HG02610 (cell line): ENCODE measurements at regions not wholly inside any gene's neighbourhood (a gene's known extent, or its start where the extent isn't known, plus 50 kb on each side); places are given as distances from the start of the nearest gene placed in this dataset.

Experiments used
- ATAC-seq: cut with Tn5 transposase; IDR thresholded peaks from one replicate; pipeline ENCODE4 v1.9.1; 2021; ENCODE audit warnings: mild to moderate bottlenecking, moderate library complexity; ENCODE audit not compliant: unreplicated experiment

DNA sequence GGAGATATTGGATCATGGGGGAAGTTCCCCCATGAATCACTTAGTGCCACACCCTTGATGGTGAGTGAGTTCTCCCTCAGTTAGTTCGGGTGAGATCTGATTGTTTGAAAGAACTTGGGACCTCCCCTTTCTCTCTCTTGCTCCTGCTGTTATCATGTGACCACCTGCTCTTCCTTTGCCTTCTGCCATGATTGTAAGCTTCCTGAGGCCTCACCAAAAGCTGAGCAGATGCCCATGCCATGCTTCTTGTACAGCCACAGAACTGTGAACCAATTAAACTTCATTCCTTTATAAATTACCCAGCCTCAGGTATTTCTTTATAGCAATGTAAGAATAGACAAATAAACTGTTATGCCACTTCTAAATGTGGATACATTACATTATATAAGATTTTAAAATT lies 686.7 kb upstream of the MARCKS start:
- ATAC-seq, result no peak

DNA sequence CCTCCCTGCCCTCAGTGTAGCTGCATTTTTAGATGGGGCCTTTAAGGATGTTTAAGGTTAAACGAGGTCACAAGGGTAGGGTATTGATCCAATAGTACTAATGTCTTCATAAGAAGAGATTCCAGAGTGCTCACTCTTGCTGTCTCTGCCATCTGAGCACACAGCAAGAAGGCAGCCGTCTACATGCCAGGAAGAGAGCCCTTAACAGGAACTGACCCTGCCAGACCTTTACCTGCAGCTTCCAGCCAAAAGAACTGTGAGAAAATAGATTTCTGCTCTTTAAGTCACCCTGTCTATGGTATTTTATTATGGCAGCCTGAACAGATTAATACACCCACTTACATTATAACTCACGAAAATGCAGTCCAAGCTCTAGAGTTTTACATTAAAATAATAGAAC lies 685.3 kb upstream of the MARCKS start:
- no peak for ATAC-seq

DNA sequence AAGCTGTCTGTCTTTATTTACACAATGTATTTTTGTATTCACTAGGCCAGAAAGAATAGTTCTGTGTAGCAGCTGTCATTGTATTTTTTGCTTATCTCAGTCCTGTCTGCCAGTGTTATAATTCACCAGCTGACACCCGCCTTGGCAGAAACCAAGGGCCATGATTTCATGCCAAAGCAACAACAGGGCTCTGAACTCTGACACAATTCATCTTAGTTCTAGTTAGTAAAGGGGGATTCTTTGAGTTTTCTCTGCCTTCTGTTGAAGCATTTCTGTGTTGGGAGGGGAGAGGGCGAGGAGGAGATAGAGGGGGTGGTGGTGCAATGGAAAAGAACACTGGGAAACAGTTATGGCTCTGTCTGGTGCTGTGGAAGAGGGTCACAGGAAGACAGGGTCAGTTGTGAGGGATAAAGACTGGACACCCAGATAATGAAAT lies 684.6 kb upstream of the MARCKS start:
- no peak for ATAC-seq

DNA sequence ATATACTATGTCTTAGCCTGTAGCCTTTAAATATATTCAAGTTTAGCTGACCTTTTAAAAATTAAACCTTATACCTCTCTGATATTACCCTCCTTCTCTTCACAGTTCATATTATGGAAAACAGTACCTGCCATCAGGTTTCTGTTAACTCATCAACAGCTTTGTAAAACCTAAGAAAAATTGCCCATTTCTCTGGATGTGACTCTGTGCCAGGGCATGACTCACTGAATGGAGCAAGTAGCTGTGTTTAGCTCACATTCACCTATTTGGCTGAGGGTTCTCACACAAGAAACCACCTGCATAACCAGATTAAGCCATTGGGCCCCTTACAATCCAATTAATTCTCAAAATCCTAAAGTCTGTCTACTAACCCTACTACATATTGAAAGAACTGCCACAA lies 678.8 kb upstream of the MARCKS start:
- no peak for ATAC-seq

DNA sequence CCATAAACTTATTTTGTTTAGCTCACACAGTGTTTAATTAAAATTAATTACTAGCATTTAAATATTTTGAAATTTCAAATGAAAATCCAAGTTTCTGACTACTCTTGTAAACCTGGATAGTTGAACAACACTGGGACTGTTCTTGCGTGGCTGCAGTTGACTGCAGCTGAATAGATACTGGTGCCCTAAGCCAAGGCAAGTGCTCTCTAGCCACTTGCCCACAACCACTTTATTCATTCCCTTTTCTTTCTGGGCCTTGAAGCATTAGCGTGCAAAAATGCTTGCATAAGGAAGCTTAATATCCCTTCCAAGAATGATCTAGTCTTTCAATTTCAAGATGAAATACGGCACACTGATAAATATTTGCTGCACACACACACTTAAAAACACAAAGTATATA lies 676.0 kb upstream of the MARCKS start:
- no peak for ATAC-seq

DNA sequence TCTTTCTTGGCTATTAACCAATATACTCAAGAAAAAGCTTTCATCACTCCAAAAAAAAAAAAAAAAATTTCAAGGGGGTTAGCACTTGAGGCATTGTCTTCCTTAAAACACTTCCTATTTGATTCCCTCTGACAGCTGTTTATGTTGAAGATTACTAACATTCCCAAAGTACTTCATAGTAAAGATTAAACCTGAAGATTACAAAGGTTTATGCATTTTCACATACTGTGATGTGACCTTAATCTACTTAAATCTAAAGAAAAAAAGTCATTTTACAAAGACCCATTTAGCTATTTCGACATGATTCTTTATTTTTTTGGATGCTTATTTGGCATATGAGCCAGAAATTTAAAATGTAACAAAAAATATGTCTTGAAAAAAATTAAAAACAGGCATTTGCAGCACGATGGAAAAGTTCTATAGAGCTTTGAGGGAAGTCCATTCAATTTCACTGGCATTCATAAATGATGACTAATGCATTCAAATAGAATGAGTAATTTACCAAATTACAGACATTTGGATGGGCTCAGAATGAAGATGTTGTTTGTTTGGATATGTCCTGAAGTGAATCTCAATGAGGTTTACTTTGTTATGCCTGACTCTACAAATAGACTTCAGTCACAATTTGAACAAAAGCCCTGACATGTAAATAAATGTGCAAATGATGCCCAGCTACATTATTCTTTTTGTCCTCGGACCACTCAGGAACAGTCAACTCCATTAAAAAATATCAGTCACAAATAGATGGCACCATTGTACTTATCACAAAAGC lies 674.6 kb upstream of the MARCKS start:
- no peak for ATAC-seq

DNA sequence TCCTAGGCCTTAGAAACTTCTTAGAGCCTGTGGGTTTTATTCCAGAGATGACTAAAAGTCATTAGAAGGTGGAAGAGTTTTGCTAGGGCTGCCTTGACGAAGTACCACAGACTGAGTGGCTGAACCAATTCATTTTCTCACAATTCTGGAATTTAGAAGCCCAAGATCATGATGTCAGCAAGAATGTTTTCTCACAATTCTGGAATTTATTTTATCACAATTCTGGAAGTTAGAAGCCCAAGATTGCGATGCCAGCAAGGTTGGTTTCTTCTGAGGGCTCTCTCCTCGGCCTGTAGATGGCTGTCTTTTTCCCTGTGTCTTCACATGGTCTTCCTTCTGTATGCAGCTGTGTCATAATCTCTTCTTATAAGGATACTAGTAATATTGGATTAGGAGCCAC lies 672.9 kb upstream of the MARCKS start:
- ATAC-seq, result no peak

DNA sequence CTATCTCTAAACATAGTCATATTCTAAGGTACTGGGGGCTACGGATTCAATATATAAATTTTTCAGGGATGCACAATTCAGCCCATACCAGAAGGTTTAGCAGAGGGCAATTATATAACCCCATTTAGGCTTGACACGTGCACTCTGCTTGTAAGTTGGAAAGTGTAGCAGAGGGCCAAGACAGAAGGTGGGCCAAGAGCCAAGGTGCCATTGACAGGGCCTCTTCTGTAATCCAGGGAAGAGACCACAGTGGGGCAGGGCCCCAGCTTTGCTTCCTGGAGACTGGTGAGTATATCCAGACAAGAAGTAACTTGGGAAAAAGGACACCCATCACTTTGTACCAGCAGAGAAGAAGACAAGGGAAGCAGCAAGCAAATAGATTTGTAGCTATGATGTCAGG lies 672.4 kb upstream of the MARCKS start:
- no peak for ATAC-seq

DNA sequence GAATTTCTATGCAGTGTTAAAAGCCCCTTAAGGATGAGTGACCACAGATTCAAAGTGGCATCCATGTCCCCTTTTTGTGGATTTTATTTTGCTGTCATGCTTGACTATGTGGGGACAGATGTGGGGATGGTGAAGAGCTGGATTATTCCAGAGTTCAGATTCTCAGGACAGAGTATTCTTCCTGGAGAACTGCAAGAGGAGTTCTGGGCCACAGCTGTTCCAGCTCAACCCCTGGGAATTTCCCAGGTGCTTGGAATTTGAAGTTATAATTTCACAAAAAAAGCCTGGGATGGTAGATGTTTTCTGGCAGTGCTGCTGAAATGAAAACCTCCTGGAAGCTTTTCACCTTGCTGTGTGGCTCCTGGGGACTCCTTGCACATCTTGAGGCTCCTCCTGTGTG lies 671.8 kb upstream of the MARCKS start:
- ATAC-seq, result no peak

DNA sequence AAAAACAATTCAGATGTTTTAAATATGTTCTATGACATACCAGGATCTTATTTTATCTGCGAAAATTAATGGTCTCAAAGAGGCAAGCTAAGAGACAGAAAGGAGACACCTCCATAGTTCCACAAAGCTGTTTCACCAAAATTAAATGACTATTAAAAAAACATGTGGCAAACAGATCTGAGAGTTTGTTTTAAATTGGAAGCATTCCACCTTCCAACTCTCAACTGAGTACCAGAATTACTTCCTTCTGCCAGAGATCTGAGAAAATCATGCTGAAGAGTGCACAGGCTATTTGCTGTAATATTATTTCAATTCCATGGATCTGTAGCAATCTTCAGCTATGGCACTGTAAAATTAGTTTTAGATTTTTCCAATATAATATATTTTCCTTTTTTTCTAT lies 669.5 kb upstream of the MARCKS start:
- ATAC-seq, result no peak

DNA sequence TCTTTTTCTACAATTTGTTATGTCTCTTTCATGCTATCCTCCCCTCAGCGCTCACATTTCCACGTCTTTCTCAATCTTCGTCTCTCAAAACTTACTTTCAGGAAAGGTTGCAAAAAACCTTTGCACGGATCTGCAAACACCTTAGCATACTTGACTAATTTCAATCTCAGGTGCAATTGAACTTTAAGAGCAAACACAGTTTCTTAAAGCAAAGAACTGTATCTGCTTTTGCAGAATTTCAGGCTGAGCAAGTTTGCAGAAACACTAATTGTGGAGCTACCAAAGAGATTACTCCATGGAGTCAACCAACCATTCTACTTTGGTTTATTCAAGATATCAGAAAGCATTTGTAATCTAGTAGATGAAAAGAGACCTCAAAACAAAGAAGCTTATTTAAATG lies 668.2 kb upstream of the MARCKS start:
- no peak for ATAC-seq

DNA sequence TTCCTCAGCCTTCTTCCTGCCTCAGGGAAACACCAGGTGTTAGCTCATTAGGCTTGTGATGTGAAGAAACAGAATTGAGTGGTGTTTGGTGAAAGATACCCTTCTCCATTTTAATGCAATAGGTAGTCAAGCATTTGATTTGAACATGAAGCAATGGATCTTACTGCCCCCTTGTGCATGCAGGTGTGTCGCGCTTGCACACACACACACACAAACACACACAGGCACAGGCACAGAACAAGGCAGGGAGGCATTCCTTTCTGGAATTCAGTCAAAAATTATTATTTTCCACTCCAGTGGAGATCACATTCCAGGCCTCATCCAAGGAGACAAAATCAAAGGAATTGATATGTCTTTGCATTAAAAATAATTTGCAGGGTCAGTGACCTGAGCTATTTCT lies 667.0 kb upstream of the MARCKS start:
- ATAC-seq, result no peak

DNA sequence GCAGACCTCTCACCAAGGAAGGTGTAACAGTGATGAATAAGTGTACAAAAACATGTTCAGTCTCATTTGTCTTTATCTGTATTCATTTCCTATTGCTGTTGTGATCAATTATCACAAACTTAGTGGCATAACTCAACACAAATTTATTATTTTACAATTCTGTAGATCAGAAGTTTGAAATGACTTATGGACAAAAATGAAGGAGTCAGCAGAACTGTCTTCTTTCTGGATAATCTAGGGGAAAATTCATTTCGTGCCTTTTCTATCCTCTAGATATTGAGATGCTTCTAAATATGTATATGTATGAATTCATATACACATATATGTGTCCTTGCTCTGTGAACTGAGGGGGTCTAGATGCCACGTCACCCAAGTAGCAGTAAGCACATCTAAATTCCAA lies 663.1 kb upstream of the MARCKS start:
- ATAC-seq, result no peak

DNA sequence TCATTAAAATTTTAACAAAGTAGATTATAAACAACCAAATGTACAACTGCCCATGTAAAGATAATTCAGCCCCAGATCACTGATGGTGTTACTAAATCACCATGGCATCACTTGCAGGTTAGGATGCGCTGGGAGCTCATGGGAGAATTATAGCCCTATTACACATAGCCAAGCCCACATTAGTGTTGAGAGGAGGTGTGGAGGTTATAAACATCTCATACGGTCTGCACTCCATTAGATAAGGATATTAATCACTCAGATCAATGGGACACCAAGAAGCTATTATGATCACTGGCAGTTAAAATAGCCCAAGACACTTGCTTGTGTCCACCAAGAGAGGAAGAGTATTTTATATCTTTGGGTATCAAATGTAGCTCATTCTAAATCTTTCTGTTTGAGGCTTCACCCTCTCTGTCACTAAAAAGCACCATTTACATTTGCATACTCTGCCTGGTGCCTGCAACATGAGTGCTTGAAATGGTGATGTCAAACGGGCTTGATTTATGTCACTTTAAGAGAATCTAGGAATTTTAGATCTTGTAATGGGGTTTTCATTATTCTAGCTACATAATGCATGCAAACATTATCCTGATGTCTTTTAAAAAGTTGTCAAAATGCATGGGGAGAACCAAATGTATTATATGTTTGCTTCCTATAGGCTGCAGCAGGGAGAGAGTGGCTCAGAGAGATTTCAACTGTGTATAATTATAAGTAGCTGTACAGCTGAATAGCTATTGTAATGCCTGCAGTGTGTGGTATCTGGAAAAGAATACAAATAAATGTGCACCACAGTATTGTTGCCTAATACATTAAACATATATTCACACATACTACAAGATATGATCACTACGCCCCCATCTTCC lies 654.1 kb upstream of the MARCKS start:
- ATAC-seq, result no peak

DNA sequence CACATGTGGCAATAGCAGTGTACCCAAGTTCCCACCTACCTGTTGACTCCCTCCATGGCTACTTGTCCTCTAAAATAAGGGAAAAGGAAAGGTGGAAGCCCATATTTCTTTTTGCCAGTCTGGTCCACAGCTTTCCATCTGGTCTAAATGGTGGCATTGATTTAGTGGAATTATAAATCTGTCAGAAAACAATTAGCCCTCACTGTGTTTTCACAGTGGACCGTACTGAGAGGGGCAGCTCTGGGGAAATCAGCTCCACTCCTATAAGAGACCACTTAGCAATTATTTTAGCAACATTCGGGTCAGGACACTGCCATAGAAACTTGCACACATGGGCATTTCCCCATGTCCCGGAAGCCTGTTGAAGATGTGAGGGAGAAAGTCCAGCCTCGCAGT lies 653.4 kb upstream of the MARCKS start:
- no peak for ATAC-seq

DNA sequence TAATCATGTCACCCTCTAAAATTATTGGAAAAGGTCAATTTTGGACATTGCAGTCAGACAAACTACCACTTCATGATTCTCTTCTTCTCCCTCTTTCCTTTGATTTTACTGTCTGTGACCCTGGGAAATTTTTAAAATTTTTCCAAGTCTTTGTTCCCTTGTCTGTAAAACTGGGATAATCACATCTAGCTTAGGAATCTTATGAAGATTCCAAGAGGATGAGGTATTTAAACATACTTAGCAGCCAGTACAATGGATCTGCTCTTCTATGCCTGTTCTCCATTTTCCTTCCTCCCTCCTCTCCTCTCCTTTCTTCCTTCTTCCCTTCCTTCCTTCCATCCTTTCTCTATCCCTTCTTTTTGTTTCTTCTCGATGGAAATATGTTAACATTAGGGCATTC lies 651.6 kb upstream of the MARCKS start:
- no peak for ATAC-seq

DNA sequence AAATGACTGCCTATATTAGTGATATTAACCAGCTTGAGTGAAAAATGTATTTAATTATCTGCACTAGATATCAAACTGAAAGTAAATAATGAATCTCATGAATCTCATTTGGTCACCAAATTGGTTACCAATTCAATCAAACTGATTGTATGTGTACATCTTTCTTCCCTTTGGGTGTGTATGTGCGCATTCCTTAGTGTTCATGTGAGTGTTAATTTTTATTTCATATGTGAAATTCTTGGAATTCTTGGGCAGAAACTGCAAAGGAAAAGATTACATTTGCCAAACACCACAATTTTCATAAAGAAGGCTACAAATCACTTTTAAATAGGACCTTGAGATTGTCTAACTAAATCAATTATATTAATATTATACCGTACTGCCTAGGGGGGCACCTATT lies 648.4 kb upstream of the MARCKS start:
- no peak for ATAC-seq

DNA sequence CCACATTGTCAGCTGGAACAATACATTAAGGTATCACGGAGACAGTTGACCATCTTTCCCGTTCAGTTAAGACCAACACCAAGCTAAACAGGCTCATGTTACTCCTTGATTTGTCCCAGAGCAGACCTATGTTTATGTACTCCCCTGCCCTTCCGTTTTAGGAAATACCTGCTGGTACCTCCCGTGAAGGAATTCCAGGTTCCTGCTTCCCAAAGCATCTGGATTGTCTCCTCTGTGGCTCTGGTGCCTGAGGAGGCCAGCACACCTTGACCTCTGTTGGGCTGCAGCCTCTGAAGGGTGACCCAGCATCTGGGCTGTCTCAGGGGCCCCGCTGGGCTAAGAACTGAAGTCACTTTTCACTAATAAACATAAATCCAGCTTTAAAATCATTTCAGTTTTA lies 647.8 kb upstream of the MARCKS start:
- no peak for ATAC-seq

DNA sequence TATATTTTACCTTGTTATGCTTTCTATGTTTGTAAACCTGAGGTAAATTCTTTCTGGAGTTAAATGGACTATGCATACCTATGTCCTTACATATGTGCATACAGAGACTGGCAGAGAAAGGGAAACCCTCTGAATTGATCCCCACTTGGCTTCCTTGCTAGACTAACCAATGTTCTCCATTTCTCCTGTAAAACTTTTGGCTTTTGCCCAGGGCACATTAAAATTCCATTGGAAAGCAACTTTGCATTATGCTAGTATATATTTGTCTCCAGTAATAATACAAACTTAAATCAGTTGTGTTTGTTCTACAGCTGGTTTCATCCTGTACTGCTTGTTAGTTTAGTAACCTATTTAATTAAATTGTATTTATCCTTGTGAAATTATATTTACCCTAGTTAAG lies 646.0 kb upstream of the MARCKS start:
- no peak for ATAC-seq

DNA sequence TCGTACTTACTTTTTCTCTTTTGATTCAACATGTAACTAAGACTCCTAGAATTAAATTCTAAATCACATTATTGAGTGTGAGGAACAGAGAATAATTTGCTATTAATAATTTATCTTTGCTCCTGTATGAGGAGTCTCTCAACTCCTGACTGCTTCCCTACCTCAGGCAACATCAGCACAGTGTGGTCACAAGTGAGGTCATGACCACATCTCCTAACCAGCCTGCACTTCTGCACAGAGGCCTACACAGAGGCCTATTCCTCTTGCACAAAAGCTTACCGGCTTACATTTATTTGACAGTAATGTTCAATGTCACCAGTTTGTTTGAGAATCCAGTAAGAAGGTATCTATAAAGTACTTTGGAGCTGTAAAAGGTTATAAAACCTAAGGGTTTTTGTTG lies 637.4 kb upstream of the MARCKS start:
- ATAC-seq, result no peak

DNA sequence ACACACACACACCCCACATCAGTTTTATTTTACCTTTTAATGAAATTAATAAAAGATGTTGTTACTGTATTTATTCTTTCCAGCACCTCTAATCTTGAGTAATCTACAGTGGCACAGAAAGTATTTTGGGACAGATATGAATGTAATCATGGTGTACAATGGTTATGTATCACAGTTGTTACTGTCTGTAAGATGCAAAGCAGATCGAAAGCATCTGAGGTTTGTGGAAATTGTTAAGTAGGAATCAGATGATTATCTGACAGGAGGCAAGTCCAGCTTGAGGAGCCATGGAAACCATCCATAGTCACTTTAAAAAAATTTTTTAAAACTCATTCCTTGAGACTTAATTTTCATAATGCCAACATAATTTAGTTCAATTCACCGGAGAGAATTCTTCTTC lies 636.3 kb upstream of the MARCKS start:
- no peak for ATAC-seq

DNA sequence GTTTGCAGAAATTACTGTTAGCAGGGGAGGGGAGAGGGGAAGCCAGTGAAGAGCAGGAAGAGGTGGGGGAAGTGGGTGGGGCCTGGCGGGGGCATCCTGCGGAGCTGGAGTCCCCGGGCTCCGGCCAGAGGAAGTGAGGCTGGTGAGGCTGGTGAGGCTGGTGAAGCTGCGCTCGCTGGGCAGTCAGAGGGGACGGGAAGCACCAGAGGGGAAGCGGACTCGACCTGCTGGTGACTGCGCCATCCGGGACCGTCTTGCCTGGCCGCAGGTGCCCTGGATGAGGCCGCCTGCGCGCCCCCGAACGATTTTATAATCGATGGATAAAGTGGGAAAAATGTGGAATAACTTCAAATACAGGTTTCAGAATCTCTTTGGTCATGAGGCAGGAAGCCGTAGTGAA lies 635.3 kb upstream of the MARCKS start:
- ATAC-seq, result no peak
